Gastroesophageal sphincter (tissue), 4 donors: ENCODE measurements at regions not wholly inside any gene's neighbourhood (a gene's known extent, or its start where the extent isn't known, plus 50 kb on each side); places are given as distances from the start of the nearest gene placed in this dataset.

ENCODE experiments used
- ATAC-seq: fragments of 150-250 bp; one replicate; pipeline ENCODE4 v1.9.1; 2016; ENCODE audit warnings: mild to moderate bottlenecking, moderate library complexity
- H3K27ac ChIP-seq, 4 donors: fragments of 200-600 bp; sonication (generic) in 3 of 4; 1 replicate in 3 of 4; 2 replicates in 1 of 4; pipeline ENCODE4 v1.5.1; 2016 to 2019
- H3K27me3 ChIP-seq: fragments of 200-600 bp; sonication (generic); one replicate; pipeline ENCODE4 v1.5.1; 2019
- H3K36me3 ChIP-seq, 2 donors: fragments of 200-600 bp; sonication (generic); one replicate each; pipeline ENCODE4 v1.5.1; 2019; ENCODE audit warnings: control low read depth in 1 of 2
- H3K4me1 ChIP-seq, 3 donors: fragments of 200-600 bp; sonication (generic); 1 replicate in 2 of 3; 2 replicates in 1 of 3; pipeline ENCODE4 v1.5.1; 2016 to 2019; ENCODE audit warnings: control low read depth in 2 of 3
- H3K4me3 ChIP-seq, 2 donors: fragments of 200-600 bp; sonication (generic); one replicate each; pipeline ENCODE4 v1.5.1; 2019; ENCODE audit warnings: mild to moderate bottlenecking in 1 of 2, moderate library complexity in 1 of 2
- H3K9me3 ChIP-seq, 3 donors: fragments of 200-600 bp; sonication (generic); one replicate each; pipeline ENCODE4 v1.5.1; 2017 to 2019; ENCODE audit warnings: control low read depth in 2 of 3
- EP300 ChIP-seq: sonication (generic); formaldehyde crosslinking; IDR thresholded peaks from one replicate; pipeline ENCODE4 v1.6.1; 2017; ENCODE audit warnings: antibody characterized with exemption, mild to moderate bottlenecking
- POLR2A ChIP-seq, 2 donors: fragments of 450-650 bp; IDR thresholded peaks; one replicate each; pipeline ENCODE4 v1.6.1; 2017; ENCODE audit warnings: antibody characterized with exemption in 2 of 2, mild to moderate bottlenecking in 2 of 2, moderate library complexity in 1 of 2
- POLR2AphosphoS5 ChIP-seq: sonication (generic); formaldehyde crosslinking; IDR thresholded peaks from one replicate; pipeline ENCODE4 v1.6.1; 2017; ENCODE audit warnings: antibody characterized with exemption
- WGBS, 2 donors: methylation state at CpG; one replicate each; pipeline ENCODE4 v1.1.5; 2018; ENCODE audit warnings: low coverage in 1 of 2; 5-methylcytosine and 5-hydroxymethylcytosine counted together
- TF ChIP-seq, protein P1 (sequence below), 4 experiments: fragments of 200-600 bp in 2 of 4; fragments of 450-650 bp in 2 of 4; sonication (generic) in 1 of 4; IDR thresholded peaks; one replicate each; pipeline ENCODE4 v1.5.1; 2017 to 2019; ENCODE audit warnings: antibody characterized with exemption in 4 of 4, mild to moderate bottlenecking in 2 of 4, moderate library complexity in 2 of 4

- 76 to 86% methylated on average over 2 to 3 of the region's 3 CpGs for WGBS, 2 donors
- TF ChIP-seq POLR2A (IDR thresholded peaks at IDR 0.05) = no peak
- TF ChIP-seq, protein P1, sequence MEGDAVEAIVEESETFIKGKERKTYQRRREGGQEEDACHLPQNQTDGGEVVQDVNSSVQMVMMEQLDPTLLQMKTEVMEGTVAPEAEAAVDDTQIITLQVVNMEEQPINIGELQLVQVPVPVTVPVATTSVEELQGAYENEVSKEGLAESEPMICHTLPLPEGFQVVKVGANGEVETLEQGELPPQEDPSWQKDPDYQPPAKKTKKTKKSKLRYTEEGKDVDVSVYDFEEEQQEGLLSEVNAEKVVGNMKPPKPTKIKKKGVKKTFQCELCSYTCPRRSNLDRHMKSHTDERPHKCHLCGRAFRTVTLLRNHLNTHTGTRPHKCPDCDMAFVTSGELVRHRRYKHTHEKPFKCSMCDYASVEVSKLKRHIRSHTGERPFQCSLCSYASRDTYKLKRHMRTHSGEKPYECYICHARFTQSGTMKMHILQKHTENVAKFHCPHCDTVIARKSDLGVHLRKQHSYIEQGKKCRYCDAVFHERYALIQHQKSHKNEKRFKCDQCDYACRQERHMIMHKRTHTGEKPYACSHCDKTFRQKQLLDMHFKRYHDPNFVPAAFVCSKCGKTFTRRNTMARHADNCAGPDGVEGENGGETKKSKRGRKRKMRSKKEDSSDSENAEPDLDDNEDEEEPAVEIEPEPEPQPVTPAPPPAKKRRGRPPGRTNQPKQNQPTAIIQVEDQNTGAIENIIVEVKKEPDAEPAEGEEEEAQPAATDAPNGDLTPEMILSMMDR (IDR thresholded peaks at IDR 0.05) = no peak
- no peak for TF ChIP-seq EP300
- TF ChIP-seq POLR2AphosphoS5 = no peak
- Histone ChIP-seq H3K36me3 (no peaks in the 10 kb centered on the region), H3K4me3 (no peak overlapping the region), H3K27ac (no peak overlapping the region), H3K4me1 (no peaks in the 10 kb centered on the region), H3K9me3 (no peaks in the 10 kb centered on the region), H3K27me3 (peaks cover 5% of the 10 kb centered on the region)
- ATAC-seq = no peak
Observed at GRCh38 chr11:127629200-127629599, 628.6 kb upstream of the KIRREL3 start.

DNA sequence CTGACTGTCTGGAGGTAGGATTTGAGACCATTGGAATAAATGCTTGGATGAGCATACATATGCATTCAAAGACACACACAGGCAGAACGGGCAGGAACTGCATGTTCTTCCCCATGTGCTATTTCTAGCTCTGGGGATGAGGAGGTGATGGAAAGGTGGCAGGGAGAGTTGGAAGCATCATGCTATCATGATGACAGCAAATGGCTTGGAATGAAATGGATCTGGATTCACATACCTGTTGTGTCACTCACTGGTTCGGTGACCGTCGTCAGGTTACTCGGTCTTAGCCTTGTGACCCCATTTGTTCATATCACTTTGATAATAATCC lies 627.9 kb upstream of the KIRREL3 start:
- H3K4me1 ChIP-seq = no peaks in the 10 kb centered on the region
- H3K27me3 ChIP-seq = peaks cover 5% of the 10 kb centered on the region
- ATAC-seq = no peak
- no peaks in the 10 kb centered on the region for H3K36me3 ChIP-seq
- TF ChIP-seq POLR2A (IDR thresholded peaks at IDR 0.05) = no peak
- no peak for TF ChIP-seq POLR2AphosphoS5
- TF ChIP-seq, protein P1 (IDR thresholded peaks at IDR 0.05) = no peak
- no peak for TF ChIP-seq EP300
- 80 to 94% methylated on average over 5 of the region's 5 CpGs for WGBS, 2 donors
- H3K27ac ChIP-seq = no peak overlapping the region
- H3K9me3 ChIP-seq = no peaks in the 10 kb centered on the region
- no peak overlapping the region for H3K4me3 ChIP-seq

DNA sequence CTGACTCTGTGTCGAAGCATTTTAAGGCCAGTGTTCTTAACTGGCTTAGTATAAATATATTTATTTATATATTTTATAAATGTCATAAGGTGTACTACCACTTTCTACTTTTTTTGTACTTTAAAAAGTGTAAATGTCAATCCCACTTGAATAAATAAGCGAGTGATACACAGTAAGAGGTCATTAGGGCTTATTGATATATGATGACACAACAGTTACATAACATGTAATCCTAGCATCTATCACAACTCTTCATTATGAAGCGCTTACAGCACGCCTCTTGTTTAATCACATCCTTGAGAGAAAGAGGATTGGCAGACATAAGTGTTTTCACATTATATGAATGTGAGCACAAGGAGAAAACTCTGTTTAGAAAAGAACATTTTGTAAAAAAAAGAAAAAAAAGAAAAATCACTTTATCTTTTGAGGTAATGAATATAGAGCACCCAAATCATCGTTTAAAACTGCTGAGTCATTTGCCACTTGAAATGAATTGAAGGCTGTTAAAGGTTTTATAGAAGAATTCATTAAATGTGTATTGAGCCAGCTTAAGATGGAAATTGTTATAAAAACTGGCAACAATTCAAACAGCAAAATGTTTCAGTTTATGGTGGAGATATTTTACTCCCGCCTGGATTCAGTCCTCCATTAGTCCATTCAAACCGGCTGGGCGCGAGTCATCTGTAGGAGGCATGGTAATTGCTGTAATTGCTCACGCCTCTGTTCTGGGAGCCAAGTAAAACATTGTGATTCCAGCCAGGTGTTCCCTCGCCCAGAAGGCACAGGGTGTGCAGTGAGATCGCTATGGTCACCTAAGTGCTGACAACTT lies 627.3 kb upstream of the KIRREL3 start:
- no peak for ATAC-seq
- Histone ChIP-seq H3K9me3 (no peaks in the 10 kb centered on the region), H3K27me3 (peaks cover 5% of the 10 kb centered on the region), H3K4me3 (no peak overlapping the region), H3K27ac (no peak overlapping the region), H3K36me3 (no peaks in the 10 kb centered on the region), H3K4me1 (no peaks in the 10 kb centered on the region)
- TF ChIP-seq POLR2AphosphoS5 = no peak
- TF ChIP-seq, protein P1 (IDR thresholded peaks at IDR 0.05) = no peak
- no peak for TF ChIP-seq EP300
- TF ChIP-seq POLR2A (IDR thresholded peaks at IDR 0.05) = no peak
- WGBS, 2 donors = 37 to 49% methylated on average over 10 to 12 of the region's 12 CpGs

GRCh38 chr11:127627204-127627603 lies 626.6 kb upstream of the KIRREL3 start:
- Histone ChIP-seq H3K9me3 (no peaks in the 10 kb centered on the region), H3K27ac (no peak overlapping the region), H3K27me3 (peaks cover 5% of the 10 kb centered on the region), H3K4me3 (no peak overlapping the region), H3K36me3 (no peaks in the 10 kb centered on the region), H3K4me1 (no peaks in the 10 kb centered on the region)
- 83% methylated on average over 1 of the region's 1 CpG; no CpG with 5 or more reads in 1 of the 2 donors for WGBS, 2 donors
- TF ChIP-seq, protein P1 (IDR thresholded peaks at IDR 0.05) = no peak
- no peak for TF ChIP-seq POLR2AphosphoS5
- TF ChIP-seq POLR2A (IDR thresholded peaks at IDR 0.05) = no peak
- TF ChIP-seq EP300 = no peak
- no peak for ATAC-seq

- no peak overlapping the region for H3K4me3 ChIP-seq
- no peaks in the 10 kb centered on the region for H3K4me1 ChIP-seq
- 60 to 70% methylated on average over 2 to 3 of the region's 3 CpGs for WGBS, 2 donors
- TF ChIP-seq, protein P1 (IDR thresholded peaks at IDR 0.05) = no peak
- no peak for TF ChIP-seq EP300
- no peak for TF ChIP-seq POLR2AphosphoS5
- TF ChIP-seq POLR2A (IDR thresholded peaks at IDR 0.05) = no peak
- peaks cover under 1% of the 10 kb centered on the region for H3K27me3 ChIP-seq
- no peak overlapping the region for H3K27ac ChIP-seq
- no peak for ATAC-seq
- no peaks in the 10 kb centered on the region for H3K9me3 ChIP-seq
- H3K36me3 ChIP-seq = no peaks in the 10 kb centered on the region
Observed at GRCh38 chr11:127625402-127625801, 624.8 kb upstream of the KIRREL3 start.
